Endodermal cell (in vitro differentiated cells): ENCODE measurements at regions not wholly inside any gene's neighbourhood (a gene's known extent, or its start where the extent isn't known, plus 50 kb on each side); places are given as distances from the start of the nearest gene placed in this dataset.

Source experiments
- DNase-seq: peaks from one replicate; pipeline ENCODE4 v3.0.0-alpha.2; 2017
- H3K27ac ChIP-seq: 2 replicates; pipeline ENCODE4 v1.5.1; 2013; ENCODE audit warnings: mild to moderate bottlenecking, low read depth, low read length, moderate library complexity
- H3K27me3 ChIP-seq: 2 replicates; pipeline ENCODE4 v1.6.1; 2013; ENCODE audit warnings: mild to moderate bottlenecking, low read length, moderate library complexity; ENCODE audit not compliant: insufficient read depth, control insufficient read depth, poor library complexity, severe bottlenecking
- H3K36me3 ChIP-seq: 2 replicates; pipeline ENCODE4 v1.7.0; 2013; ENCODE audit warnings: mild to moderate bottlenecking, low read length, moderate library complexity; ENCODE audit not compliant: control insufficient read depth, insufficient read depth
- H3K4me1 ChIP-seq: one replicate; pipeline ENCODE4 v1.7.0; 2013; ENCODE audit warnings: low read length; ENCODE audit not compliant: control insufficient read depth, insufficient read depth
- H3K4me3 ChIP-seq: 2 replicates; pipeline ENCODE4 v1.5.1; 2013; ENCODE audit warnings: mild to moderate bottlenecking, low read length, moderate library complexity
- H3K9ac ChIP-seq: 2 replicates; pipeline ENCODE4 v1.6.1; 2013; ENCODE audit warnings: mild to moderate bottlenecking, low read length, moderate library complexity; ENCODE audit not compliant: poor library complexity, severe bottlenecking; ENCODE audit errors: extremely low read depth
- H3K9me3 ChIP-seq: 2 replicates; pipeline ENCODE4 v1.6.1; 2013; ENCODE audit warnings: mild to moderate bottlenecking, low read length, moderate library complexity; ENCODE audit not compliant: control insufficient read depth
- H3K27ac Mint-ChIP-seq: 2 replicates; pipeline ENCODE4 v1.8.0; 2020; ENCODE audit warnings: mixed read lengths
- H3K27me3 Mint-ChIP-seq: 2 replicates; pipeline ENCODE4 v1.8.0; 2021; ENCODE audit warnings: mild to moderate bottlenecking, mixed read lengths; ENCODE audit not compliant: insufficient read depth
- H3K36me3 Mint-ChIP-seq: 2 replicates; pipeline ENCODE4 v1.8.0; 2020; ENCODE audit warnings: low read depth, mixed read lengths
- H3K4me1 Mint-ChIP-seq: 2 replicates; pipeline ENCODE4 v1.8.0; 2020; ENCODE audit warnings: mixed read lengths
- H3K4me3 Mint-ChIP-seq: 2 replicates; pipeline ENCODE4 v1.8.0; 2020; ENCODE audit warnings: mild to moderate bottlenecking, moderate library complexity, mixed read lengths
- H3K9me3 Mint-ChIP-seq: 2 replicates; pipeline ENCODE4 v1.8.0; 2020; ENCODE audit warnings: mild to moderate bottlenecking, mixed read lengths
- WGBS, 2 experiments: methylation state at CpG; one replicate each; pipeline versions ENCODE4 v1.1.5 to v1.1.7; 2013; ENCODE audit warnings: missing lambda C conversion rate in 2 of 2, mixed read lengths in 1 of 2; ENCODE audit not compliant: insufficient coverage in 1 of 2, insufficient read length in 1 of 2; 5-methylcytosine and 5-hydroxymethylcytosine counted together
- TF ChIP-seq, protein P1 (sequence below): fragments of 200-600 bp; sonication (generic); conservative IDR thresholded peaks from 2 replicates; pipeline ENCODE4 v1.5.0; 2021; ENCODE audit warnings: antibody characterized with exemption, mild to moderate bottlenecking

DNA sequence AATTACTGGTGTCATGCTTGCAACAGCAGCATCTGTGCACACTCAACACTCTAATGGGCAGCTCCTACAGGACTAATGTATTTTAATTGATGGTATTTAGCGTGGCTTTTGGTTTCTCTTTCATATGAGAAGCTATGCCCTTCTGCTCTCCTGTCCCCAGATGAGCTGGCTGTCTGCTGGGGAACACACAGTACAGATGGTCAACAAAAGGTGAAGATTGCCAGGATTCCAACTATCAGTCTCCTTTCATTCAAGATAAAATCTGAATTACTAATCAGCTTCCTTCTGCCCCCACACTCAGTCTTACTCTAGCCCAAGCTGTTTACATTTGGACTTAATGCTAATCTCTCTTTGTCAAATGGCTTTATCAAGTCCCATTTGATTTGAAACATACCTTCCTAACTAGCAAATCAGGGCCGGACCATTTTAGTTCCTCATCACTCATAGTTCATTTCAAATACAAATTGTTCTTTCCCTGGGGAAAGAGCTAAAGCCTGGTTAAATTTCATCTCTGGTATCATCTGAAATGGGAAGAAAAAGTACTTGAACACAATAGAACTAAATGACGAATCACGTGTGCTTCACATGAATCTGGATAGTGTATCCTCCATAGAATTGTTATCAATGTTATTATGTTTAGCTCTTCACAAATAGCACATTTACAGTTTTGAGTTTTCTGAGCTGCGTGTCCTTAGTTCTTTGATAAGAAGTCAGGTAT is 988.0 kb downstream of the PCDH17 start:
- H3K36me3 Mint-ChIP-seq: no peaks in the 10 kb centered on the region
- H3K9me3 Mint-ChIP-seq: no peaks in the 10 kb centered on the region

DNA sequence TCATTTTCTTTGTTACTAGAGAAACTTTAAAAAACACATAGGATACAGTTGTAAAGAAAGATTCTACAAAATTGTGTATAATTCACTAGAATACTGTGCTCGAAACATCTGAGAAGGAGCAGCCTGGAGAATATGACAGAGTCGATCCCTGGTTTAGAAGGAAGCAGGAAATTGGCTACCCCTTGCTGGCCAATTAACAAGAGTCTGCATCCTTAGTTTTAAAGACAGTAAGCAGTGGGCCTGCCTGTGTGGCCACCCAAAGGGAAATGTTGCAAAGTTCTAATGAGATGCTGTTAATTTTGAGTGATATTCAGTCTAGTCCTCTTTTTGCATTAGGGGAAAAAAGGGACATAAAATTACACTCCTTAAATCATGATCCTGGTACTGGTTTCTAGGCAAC is 988.6 kb downstream of the PCDH17 start:
- Histone ChIP-seq H3K27ac (peak overlapping the region; percentile 48), H3K36me3 (no peaks in the 10 kb centered on the region), H3K4me3 (no peak overlapping the region), H3K27me3 (no peaks in the 10 kb centered on the region), H3K9ac (no peak overlapping the region), H3K9me3 (no peaks in the 10 kb centered on the region), H3K4me1 (peaks cover 20% of the 10 kb centered on the region)
- no peaks in the 10 kb centered on the region for H3K36me3 Mint-ChIP-seq
- 60 to 66% methylated on average over 2 of the region's 2 CpGs for WGBS, 2 experiments
- H3K27me3 Mint-ChIP-seq: no peaks in the 10 kb centered on the region
- peaks cover 2% of the 10 kb centered on the region for H3K9me3 Mint-ChIP-seq
- peak overlapping the region; percentile 12 for H3K27ac Mint-ChIP-seq
- peak; percentile 45 for DNase-seq
- no peak overlapping the region for H3K4me3 Mint-ChIP-seq
- TF ChIP-seq, protein P1, sequence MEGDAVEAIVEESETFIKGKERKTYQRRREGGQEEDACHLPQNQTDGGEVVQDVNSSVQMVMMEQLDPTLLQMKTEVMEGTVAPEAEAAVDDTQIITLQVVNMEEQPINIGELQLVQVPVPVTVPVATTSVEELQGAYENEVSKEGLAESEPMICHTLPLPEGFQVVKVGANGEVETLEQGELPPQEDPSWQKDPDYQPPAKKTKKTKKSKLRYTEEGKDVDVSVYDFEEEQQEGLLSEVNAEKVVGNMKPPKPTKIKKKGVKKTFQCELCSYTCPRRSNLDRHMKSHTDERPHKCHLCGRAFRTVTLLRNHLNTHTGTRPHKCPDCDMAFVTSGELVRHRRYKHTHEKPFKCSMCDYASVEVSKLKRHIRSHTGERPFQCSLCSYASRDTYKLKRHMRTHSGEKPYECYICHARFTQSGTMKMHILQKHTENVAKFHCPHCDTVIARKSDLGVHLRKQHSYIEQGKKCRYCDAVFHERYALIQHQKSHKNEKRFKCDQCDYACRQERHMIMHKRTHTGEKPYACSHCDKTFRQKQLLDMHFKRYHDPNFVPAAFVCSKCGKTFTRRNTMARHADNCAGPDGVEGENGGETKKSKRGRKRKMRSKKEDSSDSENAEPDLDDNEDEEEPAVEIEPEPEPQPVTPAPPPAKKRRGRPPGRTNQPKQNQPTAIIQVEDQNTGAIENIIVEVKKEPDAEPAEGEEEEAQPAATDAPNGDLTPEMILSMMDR: no peak
- peaks cover 41% of the 10 kb centered on the region for H3K4me1 Mint-ChIP-seq

More for the DNA sequence above, 988.0 kb downstream of the PCDH17 start:
- no peaks in the 10 kb centered on the region for H3K36me3 ChIP-seq
- TF ChIP-seq, protein P1: no peak
- Mint-ChIP-seq H3K4me1 (peaks cover 41% of the 10 kb centered on the region), H3K27ac (peak overlapping the region; percentile 27), H3K4me3 (peak overlapping the region; percentile 13), H3K27me3 (no peaks in the 10 kb centered on the region)
- peaks cover 20% of the 10 kb centered on the region for H3K4me1 ChIP-seq
- peak; percentile 51 for DNase-seq
- WGBS, 2 experiments: 44% methylated on average over 4 of the region's 5 CpGs; no CpG with 5 or more reads in 1 of the 2 experiments
- no peak overlapping the region for H3K9ac ChIP-seq
- H3K27ac ChIP-seq: peak overlapping the region; percentile 48
- peak overlapping the region; percentile 56 for H3K4me3 ChIP-seq
- H3K27me3 ChIP-seq: no peaks in the 10 kb centered on the region
- no peaks in the 10 kb centered on the region for H3K9me3 ChIP-seq

DNA sequence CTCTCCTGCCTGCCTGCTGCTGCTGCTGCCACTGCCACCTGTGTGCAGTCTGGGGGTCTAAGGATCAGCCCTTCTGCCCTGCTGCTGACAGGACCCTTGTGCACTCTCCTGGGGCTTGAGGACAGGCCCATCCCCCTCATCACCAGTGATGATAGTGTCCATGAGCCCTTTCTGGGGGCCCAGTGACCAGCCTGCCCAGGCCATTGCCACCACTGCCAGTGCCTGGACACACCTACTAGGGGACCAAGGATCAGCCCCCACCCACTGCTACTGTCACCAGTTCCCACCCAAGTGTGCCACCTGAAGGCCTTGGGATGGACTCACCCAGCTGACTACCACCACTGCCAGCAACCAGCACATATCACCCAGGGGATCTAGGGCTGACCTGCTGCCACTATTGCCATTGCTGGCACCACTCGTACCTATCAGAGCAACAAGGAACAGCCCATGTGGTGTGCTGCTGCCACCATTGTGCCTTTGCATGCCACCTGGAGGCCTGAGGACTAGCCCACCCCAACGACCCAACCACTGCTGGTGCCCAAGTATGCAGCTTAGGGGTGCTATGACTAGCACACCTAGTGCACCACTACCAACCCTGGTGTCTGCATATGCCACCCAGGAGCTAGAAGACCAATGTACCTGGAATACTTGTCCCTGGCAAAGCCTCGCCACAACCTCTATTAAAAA is 994.3 kb downstream of the PCDH17 start:
- H3K4me1 ChIP-seq: no peaks in the 10 kb centered on the region
- Mint-ChIP-seq H3K27ac (no peak overlapping the region), H3K27me3 (no peaks in the 10 kb centered on the region)

More for the DNA sequence above, 994.3 kb downstream of the PCDH17 start:
- no peaks in the 10 kb centered on the region for H3K27me3 ChIP-seq
- H3K9ac ChIP-seq: no peak overlapping the region
- no peaks in the 10 kb centered on the region for H3K36me3 ChIP-seq
- DNase-seq: no peak
- H3K4me3 Mint-ChIP-seq: no peak overlapping the region
- H3K9me3 ChIP-seq: no peaks in the 10 kb centered on the region
- H3K9me3 Mint-ChIP-seq: peaks cover 2% of the 10 kb centered on the region
- no peak overlapping the region for H3K4me3 ChIP-seq
- no peaks in the 10 kb centered on the region for H3K36me3 Mint-ChIP-seq
- H3K27ac ChIP-seq: no peak overlapping the region
- WGBS, 2 experiments: 86 to 88% methylated on average over 1 to 3 of the region's 3 CpGs
- TF ChIP-seq, protein P1: no peak
- peaks cover 1% of the 10 kb centered on the region for H3K4me1 Mint-ChIP-seq
